ENCODE measurements at regions not wholly inside any gene's neighbourhood (a gene's known extent, or its start where the extent isn't known, plus 50 kb on each side); places are given as distances from the start of the nearest gene placed in this dataset.

DNA sequence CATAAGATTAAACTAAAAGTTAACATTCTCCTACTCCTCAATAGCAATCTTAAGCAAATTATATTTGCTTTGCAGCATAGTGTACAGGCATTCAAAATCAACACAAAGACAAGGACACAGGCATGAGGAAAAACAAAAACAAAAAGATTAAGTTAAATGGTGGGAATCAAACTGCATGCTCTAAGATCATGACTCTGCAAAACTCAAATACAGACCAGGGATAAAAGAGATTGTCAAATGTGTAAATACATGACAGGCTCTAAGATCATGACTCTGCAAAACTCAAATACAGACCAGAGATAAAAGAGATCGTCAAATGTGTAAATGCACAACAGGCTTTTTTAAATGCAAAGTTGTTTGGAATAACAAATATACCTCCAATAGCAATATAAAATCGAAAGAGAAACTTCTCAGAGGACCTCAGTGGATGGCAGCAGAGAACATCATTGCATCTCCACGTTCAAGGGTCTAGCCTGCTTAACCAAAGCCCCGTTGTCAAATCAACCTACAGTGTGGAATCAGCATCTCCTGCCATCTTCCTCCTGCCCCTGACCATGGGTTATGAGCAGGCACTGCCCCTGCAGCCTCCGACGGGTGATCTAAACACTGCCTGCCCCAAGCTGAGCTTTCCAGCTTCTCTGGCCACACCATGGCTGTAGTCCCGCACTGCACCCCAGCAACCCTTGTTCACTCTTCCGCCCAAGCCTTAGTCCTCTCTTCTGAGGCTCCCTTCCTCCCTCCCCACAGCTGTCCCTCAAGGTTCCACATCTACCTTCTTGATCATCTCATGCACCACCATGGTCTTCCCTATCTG is 446.1 kb downstream of the SOX9 start:
- Histone ChIP-seq H3K79me2 (ENCODE audit: insufficient read depth, low read length) (no peaks in the 10 kb centered on the region), H4K20me1 (ENCODE audit: insufficient read depth, low read length, poor library complexity, severe bottlenecking) (no peaks in the 10 kb centered on the region), H3K27me3 (ENCODE audit: insufficient read depth, low read length, poor library complexity, severe bottlenecking) (no peaks in the 10 kb centered on the region), H3K9ac (ENCODE audit: low read depth, low read length, poor library complexity, severe bottlenecking) (no peak overlapping the region), H3K4me1 (ENCODE audit: insufficient read depth, low read length, poor library complexity, severe bottlenecking) (no peaks in the 10 kb centered on the region), H2AFZ (ENCODE audit: low read length) (no peak overlapping the region; the same call in 1 of the 2 replicates), H3K36me3 (ENCODE audit: insufficient read depth, low read length) (no peaks in the 10 kb centered on the region), H3K4me3 (ENCODE audit: low read length, poor library complexity, severe bottlenecking) (no peak overlapping the region), H3K9me3 (ENCODE audit: insufficient read depth, low read depth, low read length) (no peaks in the 10 kb centered on the region), H3K9me2 (replicated peaks; ENCODE audit: low read depth, low read length) (no peaks in the 10 kb centered on the region), H3F3A (ENCODE audit: low read depth) (no peaks in the 10 kb centered on the region), H3K4me2 (ENCODE audit: low read depth, low read length, poor library complexity, severe bottlenecking) (peak overlapping the region; percentile 10)
- TF ChIP-seq, protein P1, sequence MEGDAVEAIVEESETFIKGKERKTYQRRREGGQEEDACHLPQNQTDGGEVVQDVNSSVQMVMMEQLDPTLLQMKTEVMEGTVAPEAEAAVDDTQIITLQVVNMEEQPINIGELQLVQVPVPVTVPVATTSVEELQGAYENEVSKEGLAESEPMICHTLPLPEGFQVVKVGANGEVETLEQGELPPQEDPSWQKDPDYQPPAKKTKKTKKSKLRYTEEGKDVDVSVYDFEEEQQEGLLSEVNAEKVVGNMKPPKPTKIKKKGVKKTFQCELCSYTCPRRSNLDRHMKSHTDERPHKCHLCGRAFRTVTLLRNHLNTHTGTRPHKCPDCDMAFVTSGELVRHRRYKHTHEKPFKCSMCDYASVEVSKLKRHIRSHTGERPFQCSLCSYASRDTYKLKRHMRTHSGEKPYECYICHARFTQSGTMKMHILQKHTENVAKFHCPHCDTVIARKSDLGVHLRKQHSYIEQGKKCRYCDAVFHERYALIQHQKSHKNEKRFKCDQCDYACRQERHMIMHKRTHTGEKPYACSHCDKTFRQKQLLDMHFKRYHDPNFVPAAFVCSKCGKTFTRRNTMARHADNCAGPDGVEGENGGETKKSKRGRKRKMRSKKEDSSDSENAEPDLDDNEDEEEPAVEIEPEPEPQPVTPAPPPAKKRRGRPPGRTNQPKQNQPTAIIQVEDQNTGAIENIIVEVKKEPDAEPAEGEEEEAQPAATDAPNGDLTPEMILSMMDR (conservative IDR thresholded peaks at IDR 0.05; ENCODE audit: low read length) = no peak
- TF ChIP-seq EZH2phosphoT487 (IDR thresholded peaks at IDR 0.05; ENCODE audit: borderline replicate concordance) = no peak

DNA sequence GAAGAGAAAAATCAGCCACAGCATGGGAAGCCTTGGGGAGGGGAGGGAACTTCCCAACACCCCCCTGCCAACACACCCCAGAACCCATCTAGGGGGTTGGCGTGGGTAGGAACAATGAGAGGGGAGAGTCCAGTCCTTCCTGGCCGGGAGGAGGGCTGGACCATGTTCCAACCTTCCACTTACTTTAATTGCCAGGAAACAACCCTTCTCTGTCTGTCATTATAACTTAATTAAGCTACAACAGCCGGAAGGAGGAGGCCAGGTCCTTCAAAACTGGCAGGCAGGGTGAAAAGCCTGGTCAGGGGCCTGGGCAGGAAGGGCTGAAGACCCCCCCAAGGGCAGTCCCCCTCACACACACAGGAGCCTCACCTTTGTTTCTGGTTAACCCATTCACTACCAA is 447.0 kb downstream of the SOX9 start:
- Histone ChIP-seq H2AFZ (ENCODE audit: low read length) (no peak overlapping the region), H3K4me3 (ENCODE audit: low read length, poor library complexity, severe bottlenecking) (no peak overlapping the region), H3F3A (ENCODE audit: low read depth) (no peaks in the 10 kb centered on the region), H4K20me1 (ENCODE audit: insufficient read depth, low read length, poor library complexity, severe bottlenecking) (no peaks in the 10 kb centered on the region), H3K36me3 (ENCODE audit: insufficient read depth, low read length) (no peaks in the 10 kb centered on the region), H3K79me2 (ENCODE audit: insufficient read depth, low read length) (no peaks in the 10 kb centered on the region), H3K4me1 (ENCODE audit: insufficient read depth, low read length, poor library complexity, severe bottlenecking) (no peaks in the 10 kb centered on the region), H3K9me2 (replicated peaks; ENCODE audit: low read depth, low read length) (no peaks in the 10 kb centered on the region), H3K9ac (ENCODE audit: low read depth, low read length, poor library complexity, severe bottlenecking) (no peak overlapping the region), H3K4me2 (ENCODE audit: low read depth, low read length, poor library complexity, severe bottlenecking) (no peak overlapping the region), H3K9me3 (ENCODE audit: insufficient read depth, low read depth, low read length) (no peaks in the 10 kb centered on the region), H3K27me3 (ENCODE audit: insufficient read depth, low read length, poor library complexity, severe bottlenecking) (no peaks in the 10 kb centered on the region)
- TF ChIP-seq EZH2phosphoT487 (IDR thresholded peaks at IDR 0.05; ENCODE audit: borderline replicate concordance) = no peak
- TF ChIP-seq, protein P1 (conservative IDR thresholded peaks at IDR 0.05; ENCODE audit: low read length) = no peak

DNA sequence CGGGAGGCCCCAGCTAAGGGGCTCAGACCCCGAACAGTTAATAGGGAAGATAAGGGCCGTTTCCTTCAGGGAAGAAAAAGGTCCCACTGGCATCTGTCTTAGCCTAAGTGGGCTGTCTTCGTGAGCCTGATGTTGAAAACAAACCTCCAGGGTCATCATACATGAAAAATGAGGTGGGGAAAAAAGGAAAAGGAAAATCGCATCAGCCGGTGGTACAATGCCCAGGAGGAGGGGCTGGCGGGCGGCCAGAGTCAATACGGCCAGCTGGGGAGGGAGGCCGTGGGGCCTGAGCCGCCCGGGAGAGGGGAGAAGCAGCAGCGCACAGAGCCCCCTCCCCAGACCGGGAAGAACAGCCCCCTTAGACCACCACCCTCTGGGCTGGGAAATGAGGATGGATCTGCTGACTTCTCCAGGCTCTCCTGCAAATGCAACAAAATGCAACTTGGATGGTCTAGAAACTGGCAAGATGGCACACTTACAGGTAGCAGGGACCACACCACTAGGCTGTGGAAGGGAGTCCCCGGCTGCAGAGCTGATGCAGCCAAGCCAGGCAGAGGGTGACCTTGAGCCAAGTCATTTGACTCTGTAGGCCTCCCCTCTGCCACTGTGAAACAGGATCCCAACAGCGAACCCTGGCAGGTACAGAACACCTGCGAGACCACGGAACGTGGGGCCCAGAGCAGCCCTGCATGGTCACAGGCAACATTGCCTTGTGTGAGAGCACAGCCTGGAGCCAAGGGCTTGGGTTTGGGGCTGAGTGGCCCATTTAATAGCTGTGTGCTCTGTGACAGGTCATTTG is 448.5 kb downstream of the SOX9 start:
- Histone ChIP-seq H3F3A (ENCODE audit: low read depth) (no peaks in the 10 kb centered on the region), H3K4me1 (ENCODE audit: insufficient read depth, low read length, poor library complexity, severe bottlenecking) (no peaks in the 10 kb centered on the region), H3K9me2 (replicated peaks; ENCODE audit: low read depth, low read length) (no peaks in the 10 kb centered on the region), H4K20me1 (ENCODE audit: insufficient read depth, low read length, poor library complexity, severe bottlenecking) (no peaks in the 10 kb centered on the region), H3K27me3 (ENCODE audit: insufficient read depth, low read length, poor library complexity, severe bottlenecking) (no peaks in the 10 kb centered on the region), H3K4me2 (ENCODE audit: low read depth, low read length, poor library complexity, severe bottlenecking) (no peak overlapping the region), H3K9ac (ENCODE audit: low read depth, low read length, poor library complexity, severe bottlenecking) (no peak overlapping the region), H3K4me3 (ENCODE audit: low read length, poor library complexity, severe bottlenecking) (no peak overlapping the region), H3K79me2 (ENCODE audit: insufficient read depth, low read length) (no peaks in the 10 kb centered on the region), H3K9me3 (ENCODE audit: insufficient read depth, low read depth, low read length) (no peaks in the 10 kb centered on the region), H3K36me3 (ENCODE audit: insufficient read depth, low read length) (no peaks in the 10 kb centered on the region), H2AFZ (ENCODE audit: low read length) (no peak overlapping the region)
- TF ChIP-seq, protein P1 (conservative IDR thresholded peaks at IDR 0.05; ENCODE audit: low read length) = no peak
- no peak for TF ChIP-seq EZH2phosphoT487 (IDR thresholded peaks at IDR 0.05; ENCODE audit: borderline replicate concordance)

Data from Loucy (cell line).